OCI-LY3 (cell line): ENCODE measurements at regions not wholly inside any gene's neighbourhood (a gene's known extent, or its start where the extent isn't known, plus 50 kb on each side); places are given as distances from the start of the nearest gene placed in this dataset.

Experiments
- H2AFZ ChIP-seq: fragments of 200-600, 300-600 bp; shearing (Covaris generic); 2 replicates; pipeline ENCODE4 v1.6.0; 2014; ENCODE audit warnings: antibody characterized with exemption, low read depth, low read length
- H3K27ac ChIP-seq: fragments of 200-600, 300-600 bp; sonication (generic); 2 replicates; pipeline ENCODE4 v1.5.1; 2014; ENCODE audit warnings: mild to moderate bottlenecking, low read length, moderate library complexity, mixed read lengths
- H3K27me3 ChIP-seq: fragments of 200-600, 300-600 bp; sonication (generic); 2 replicates; pipeline ENCODE4 v1.6.1; 2014; ENCODE audit warnings: low read depth, low read length, mixed read lengths
- H3K36me3 ChIP-seq: fragments of 200-600, 300-600 bp; sonication (generic); replicated peaks from 2 replicates; pipeline ENCODE3; 2014; ENCODE audit warnings: low read depth, low read length, mixed read lengths
- H3K4me1 ChIP-seq: fragments of 300-600, 200-600 bp; sonication (generic); 2 replicates; pipeline ENCODE4 v1.6.1; 2014; ENCODE audit warnings: low read length, mixed read lengths
- H3K4me2 ChIP-seq: fragments of 200-600, 300-600 bp; sonication (generic); 2 replicates; pipeline ENCODE4 v1.6.1; 2014; ENCODE audit warnings: low read length, mixed read lengths
- H3K4me3 ChIP-seq: fragments of 300-600, 200-600 bp; sonication (generic); 2 replicates; pipeline ENCODE4 v1.5.1; 2014; ENCODE audit warnings: antibody characterized with exemption, mild to moderate bottlenecking, low read length, moderate library complexity
- H3K79me2 ChIP-seq: fragments of 300-600, 200-600 bp; shearing (Covaris generic); 2 replicates; pipeline ENCODE4 v1.6.1; 2014; ENCODE audit warnings: mild to moderate bottlenecking, low read length, mixed read lengths
- H3K9ac ChIP-seq: fragments of 300-600, 200-600 bp; shearing (Covaris generic); 2 replicates; pipeline ENCODE4 v1.6.0; 2014; ENCODE audit warnings: mild to moderate bottlenecking, low read length, moderate library complexity
- H3K9me3 ChIP-seq: fragments of 200-600, 300-600 bp; shearing (Covaris generic); 2 replicates; pipeline ENCODE4 v1.6.1; 2014; ENCODE audit warnings: low read length, mixed read lengths; ENCODE audit not compliant: insufficient read depth
- H4K20me1 ChIP-seq: fragments of 200-600, 300-600 bp; sonication (generic); 2 replicates; pipeline ENCODE4 v1.6.1; 2016; ENCODE audit warnings: low read length, mixed read lengths; ENCODE audit not compliant: insufficient read depth
- CTCF ChIP-seq: fragments of 200-600, 300-600 bp; sonication (generic); IDR thresholded peaks from 2 replicates; pipeline ENCODE4 v1.5.1; 2014; ENCODE audit warnings: antibody characterized with exemption, low read length, low read depth
- EZH2phosphoT487 ChIP-seq: fragments of 200-600 bp; shearing (Covaris generic); IDR thresholded peaks from 2 replicates; pipeline ENCODE4 v1.6.1; 2018; ENCODE audit warnings: antibody characterized with exemption, mixed run types, low read depth

DNA sequence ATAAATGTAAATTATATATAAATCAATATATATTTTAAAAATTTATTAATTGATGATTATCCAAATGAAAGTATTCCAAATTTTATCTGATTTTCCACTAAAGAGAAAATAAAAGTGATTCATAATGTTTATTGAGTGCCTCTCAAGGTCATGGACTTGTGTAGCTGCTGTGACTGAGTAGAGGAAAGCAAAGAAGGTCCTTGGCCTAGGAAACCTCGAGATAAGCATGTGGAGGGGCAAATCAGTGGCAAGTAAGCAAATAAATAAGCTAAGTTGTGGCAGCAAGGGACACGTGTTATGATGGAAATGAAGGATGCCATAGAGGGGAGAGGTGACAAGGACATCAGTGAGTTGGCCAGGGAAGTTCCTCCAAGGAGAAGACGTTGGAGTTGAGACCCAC is 866.1 kb upstream of the ID2 start:
- Histone ChIP-seq H2AFZ (no peak overlapping the region), H3K27me3 (no peaks in the 10 kb centered on the region), H3K4me1 (no peaks in the 10 kb centered on the region), H3K79me2 (no peaks in the 10 kb centered on the region), H3K4me3 (no peak overlapping the region), H3K36me3 (no peaks in the 10 kb centered on the region), H3K9ac (no peak overlapping the region), H3K9me3 (no peaks in the 10 kb centered on the region), H3K4me2 (no peak overlapping the region), H3K27ac (no peak overlapping the region), H4K20me1 (no peaks in the 10 kb centered on the region)
- TF ChIP-seq CTCF (no peak), EZH2phosphoT487 (no peak)

GRCh38 chr2:7816233-7816632 is 865.6 kb upstream of the ID2 start:
- Histone ChIP-seq H3K36me3 (no peaks in the 10 kb centered on the region), H4K20me1 (no peaks in the 10 kb centered on the region)

GRCh38 chr2:7816944-7817343 is 864.9 kb upstream of the ID2 start:
- no peaks in the 10 kb centered on the region for H3K27me3 ChIP-seq
- no peak overlapping the region for H3K4me3 ChIP-seq
- H3K27ac ChIP-seq, result no peak overlapping the region
- H3K4me2 ChIP-seq, result no peak overlapping the region
- no peaks in the 10 kb centered on the region for H4K20me1 ChIP-seq
- no peak overlapping the region for H2AFZ ChIP-seq
- H3K9me3 ChIP-seq, result no peaks in the 10 kb centered on the region
- H3K4me1 ChIP-seq, result no peaks in the 10 kb centered on the region
- no peak overlapping the region for H3K9ac ChIP-seq
- H3K36me3 ChIP-seq, result no peaks in the 10 kb centered on the region
- H3K79me2 ChIP-seq, result no peaks in the 10 kb centered on the region
- no peak for TF ChIP-seq CTCF
- no peak for TF ChIP-seq EZH2phosphoT487

More at GRCh38 chr2:7816233-7816632, 865.6 kb upstream of the ID2 start:
- TF ChIP-seq CTCF (no peak), EZH2phosphoT487 (no peak)
- no peak overlapping the region for H3K9ac ChIP-seq
- no peak overlapping the region for H2AFZ ChIP-seq
- no peak overlapping the region for H3K4me3 ChIP-seq
- no peaks in the 10 kb centered on the region for H3K79me2 ChIP-seq
- H3K4me1 ChIP-seq, result no peaks in the 10 kb centered on the region
- H3K4me2 ChIP-seq, result no peak overlapping the region
- H3K27ac ChIP-seq, result no peak overlapping the region
- H3K9me3 ChIP-seq, result no peaks in the 10 kb centered on the region
- no peaks in the 10 kb centered on the region for H3K27me3 ChIP-seq

- Histone ChIP-seq H3K9ac (no peak overlapping the region), H3K4me3 (no peak overlapping the region), H3K4me2 (no peak overlapping the region), H3K4me1 (no peaks in the 10 kb centered on the region), H3K9me3 (no peaks in the 10 kb centered on the region), H3K27me3 (no peaks in the 10 kb centered on the region), H2AFZ (no peak overlapping the region), H3K27ac (no peak overlapping the region), H4K20me1 (no peaks in the 10 kb centered on the region), H3K79me2 (no peaks in the 10 kb centered on the region), H3K36me3 (no peaks in the 10 kb centered on the region)
- TF ChIP-seq CTCF (no peak), EZH2phosphoT487 (no peak)
These were observed 862.5 kb upstream of the ID2 start for GRCh38 chr2:7819316-7819715.
